HUDEP-2 (cell line): ENCODE measurements at regions not wholly inside any gene's neighbourhood (a gene's known extent, or its start where the extent isn't known, plus 50 kb on each side); places are given as distances from the start of the nearest gene placed in this dataset.

Experiments
- DNase-seq, 76 experiments: peaks; one replicate each; lab custom pipeline; 2025; ENCODE audit not compliant: unreplicated experiment in 76 of 76; lab: John Stamatoyannopoulos, UW

DNA sequence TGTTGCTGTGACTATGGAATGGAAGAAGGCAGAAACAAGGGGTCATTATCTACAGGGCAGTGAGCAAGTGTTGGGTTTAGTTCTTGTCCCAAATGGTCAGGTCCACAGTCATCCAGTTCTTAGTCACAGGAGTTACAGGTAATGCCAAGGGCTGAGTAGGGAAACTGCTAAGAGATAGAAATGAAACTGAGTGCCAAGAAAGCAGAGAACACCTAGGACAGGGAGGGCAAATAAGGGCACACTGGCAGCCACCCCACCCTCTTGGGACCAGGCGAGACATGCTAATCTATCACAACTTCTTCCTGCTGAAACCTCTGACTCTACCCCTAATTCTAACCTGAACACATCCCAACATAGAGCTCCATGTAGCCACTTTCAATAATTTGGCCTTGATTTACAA, 103.2 kb downstream of the KLF4 start:
- DNase-seq, result no peak
